NCI-H187 treated with DMSO at 0.1 percent for 48 hours (cell line): ENCODE measurements at regions not wholly inside any gene's neighbourhood (a gene's known extent, or its start where the extent isn't known, plus 50 kb on each side); places are given as distances from the start of the nearest gene placed in this dataset.
"Not testable (repeated sequence)": the region's sequence is repeated elsewhere in the genome, so short reads cannot be mapped to it uniquely, and the experiment has no call there.

Source experiments
- DNase-seq: peaks from one replicate; lab custom pipeline; 2025; lab: John Stamatoyannopoulos, UW

GRCh38 chr12:14213542-14213941 is 151.9 kb upstream of the ATF7IP start:
- no peak for DNase-seq

DNA sequence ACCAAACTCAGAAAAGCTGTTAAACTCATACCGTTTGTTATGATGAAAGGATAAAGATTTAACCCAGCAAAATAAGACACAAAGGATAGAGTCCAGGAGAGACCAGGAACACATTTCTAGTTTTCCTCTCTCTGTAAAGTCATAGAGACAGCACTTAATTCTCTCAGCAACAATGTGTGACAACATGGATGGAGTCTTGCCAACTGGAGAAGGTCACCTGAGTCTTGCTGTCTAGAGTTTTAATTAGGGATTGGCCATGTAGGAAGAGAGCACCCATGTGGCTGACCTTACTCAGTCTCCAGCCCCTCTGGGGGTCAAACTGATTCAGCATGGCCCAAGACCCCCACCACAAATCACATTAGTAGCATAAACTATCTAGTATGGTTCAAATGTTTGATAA is 151.0 kb upstream of the ATF7IP start:
- no peak for DNase-seq

DNA sequence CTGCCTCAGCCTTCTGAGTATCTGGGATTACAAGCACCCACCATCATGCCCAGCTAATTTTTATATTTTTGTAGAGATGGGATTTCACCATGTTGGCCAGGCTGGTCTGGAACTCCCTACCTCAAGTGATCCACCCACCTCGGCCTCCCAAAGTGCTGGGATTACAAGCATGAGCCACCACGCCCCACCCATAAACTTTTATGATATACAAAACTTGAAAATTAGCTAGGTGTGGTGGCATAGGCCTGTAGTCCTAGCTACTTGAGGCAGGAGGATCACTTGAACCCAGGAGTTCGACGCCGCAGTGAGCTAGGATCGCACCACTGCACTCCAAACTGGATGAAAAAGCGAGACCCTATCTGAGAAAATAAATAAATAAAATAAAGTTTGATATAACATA is 149.5 kb upstream of the ATF7IP start:
- not testable (repeated sequence) for DNase-seq

DNA sequence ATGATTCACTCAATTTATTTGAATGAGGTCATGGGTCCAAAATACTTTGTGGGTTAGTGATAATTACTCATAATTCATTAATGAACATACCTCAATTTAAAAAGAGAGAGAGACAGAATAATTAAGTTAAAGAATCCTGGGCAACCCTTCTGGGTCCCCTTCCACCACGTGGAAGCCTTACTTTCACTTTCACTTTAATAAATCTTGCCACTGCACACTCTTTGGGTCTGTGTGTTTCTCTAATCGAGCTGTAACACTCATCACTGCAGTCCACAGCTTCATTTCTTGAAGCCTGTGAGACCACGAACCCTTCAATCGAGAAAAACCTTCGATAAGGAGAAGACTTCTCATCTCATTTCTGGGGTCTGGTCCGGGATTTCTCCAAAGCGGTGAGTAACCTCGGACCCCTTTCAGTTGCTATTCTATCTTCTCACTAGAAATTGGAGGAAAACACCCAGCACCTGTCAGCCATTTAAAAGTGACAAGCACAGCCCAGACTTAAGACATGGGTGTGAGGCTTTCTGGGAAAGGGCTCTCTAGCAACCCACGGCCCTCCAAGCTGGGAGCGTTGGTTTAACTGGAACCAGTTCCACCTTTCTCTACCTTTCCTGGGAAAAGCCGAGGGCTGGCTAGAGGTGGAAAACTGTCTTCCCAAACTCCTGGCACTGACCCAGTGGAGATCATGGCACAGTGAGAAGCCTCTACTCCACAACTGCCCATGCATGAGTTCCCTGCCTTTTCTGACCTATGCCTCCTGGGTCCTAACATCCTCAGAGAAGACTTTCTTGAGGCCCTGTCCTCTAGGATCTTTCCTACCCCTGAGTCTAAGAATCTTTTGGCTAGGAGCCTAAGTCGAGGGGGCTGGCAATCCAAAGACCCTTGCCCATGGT is 148.8 kb upstream of the ATF7IP start:
- DNase-seq, result no peak

DNA sequence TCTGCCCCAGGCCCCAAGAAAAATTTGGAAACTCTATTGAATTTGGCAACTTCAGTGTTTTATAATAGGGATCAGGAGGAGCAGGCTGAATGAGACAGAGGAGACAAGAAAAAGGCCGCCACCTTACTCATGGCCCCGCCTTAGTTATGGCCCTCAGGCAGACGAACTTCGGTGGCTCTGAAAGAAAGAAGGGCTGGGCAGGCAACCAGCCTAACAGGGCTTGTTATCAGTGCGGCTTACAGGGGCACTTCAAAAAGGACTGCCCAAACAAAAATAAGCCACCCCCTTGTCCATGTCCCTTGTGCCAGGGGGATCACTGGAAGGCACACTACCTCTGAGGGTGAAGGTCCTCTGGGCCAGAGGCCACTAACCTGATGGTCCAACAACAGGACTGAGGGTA is 146.3 kb upstream of the ATF7IP start:
- DNase-seq, result no peak

DNA sequence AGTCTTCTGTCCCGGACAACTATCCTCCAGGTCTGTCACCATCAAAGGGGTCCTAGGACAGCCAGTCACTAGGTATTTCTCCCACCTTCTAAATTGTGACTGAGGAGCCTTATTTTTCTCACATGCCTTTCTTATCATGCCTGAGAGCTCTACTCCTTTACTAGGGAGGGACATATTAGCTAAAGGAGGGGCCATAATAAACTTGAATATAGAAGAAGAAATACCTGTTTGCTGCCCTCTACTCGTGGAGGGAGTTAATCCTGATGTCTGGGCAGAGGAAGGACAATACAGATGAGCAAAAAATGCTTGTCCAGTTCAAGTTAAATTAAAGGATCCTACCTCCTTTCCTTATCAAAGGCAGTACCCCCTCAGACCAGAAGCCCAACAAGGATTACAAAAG is 145.8 kb upstream of the ATF7IP start:
- not testable (repeated sequence) for DNase-seq

GRCh38 chr12:14225064-14225463 is 140.4 kb upstream of the ATF7IP start:
- no peak for DNase-seq

GRCh38 chr12:14235176-14235575 is 130.3 kb upstream of the ATF7IP start:
- not testable (repeated sequence) for DNase-seq

DNA sequence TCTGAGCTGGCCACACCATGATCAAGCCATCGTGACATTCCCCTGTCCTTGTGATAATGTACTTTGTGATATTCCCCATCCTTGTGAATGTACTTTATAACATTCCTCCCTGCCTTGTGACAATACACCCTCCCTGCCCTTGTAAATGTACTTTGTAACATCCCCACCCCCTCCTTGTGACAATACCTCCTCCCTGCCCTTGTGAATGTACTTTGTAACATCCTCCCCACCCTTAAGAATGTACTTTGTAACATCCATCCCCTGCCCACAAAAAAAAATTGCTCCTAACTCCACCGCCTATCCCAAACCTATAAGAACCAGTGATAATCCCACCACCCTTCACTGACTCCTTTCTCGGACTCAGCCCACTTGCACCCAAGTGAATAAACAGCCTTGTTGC is 128.8 kb upstream of the ATF7IP start:
- DNase-seq, result not testable (repeated sequence)

DNA sequence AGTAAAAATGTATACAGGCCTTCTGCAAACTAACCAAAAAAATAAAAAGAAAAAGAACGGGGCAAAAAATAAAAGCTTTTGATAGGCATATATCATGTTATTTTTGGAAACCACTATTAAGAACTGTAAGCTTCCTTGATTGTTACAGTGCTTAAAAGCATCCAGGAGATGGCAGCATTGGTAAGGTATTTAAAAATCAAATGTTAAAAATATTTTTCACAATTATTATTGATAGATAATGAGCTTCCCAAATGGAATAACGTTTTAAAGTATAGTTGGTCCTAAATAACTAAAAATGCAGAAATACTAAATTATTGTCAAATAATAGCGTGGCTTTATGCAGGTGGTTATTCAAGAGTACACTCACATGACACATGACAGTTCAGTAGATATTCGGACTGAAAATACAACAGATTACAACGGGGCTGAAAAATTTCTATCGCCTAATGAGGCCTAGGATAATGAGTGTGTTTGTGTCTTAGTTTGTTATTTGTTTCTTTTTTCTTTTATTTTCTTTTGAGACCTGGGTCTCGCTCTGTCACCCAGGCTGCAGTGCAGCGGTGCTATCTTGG is 127.2 kb upstream of the ATF7IP start:
- DNase-seq, result no peak

GRCh38 chr12:14239350-14239934 is 126.0 kb upstream of the ATF7IP start:
- no peak for DNase-seq

DNA sequence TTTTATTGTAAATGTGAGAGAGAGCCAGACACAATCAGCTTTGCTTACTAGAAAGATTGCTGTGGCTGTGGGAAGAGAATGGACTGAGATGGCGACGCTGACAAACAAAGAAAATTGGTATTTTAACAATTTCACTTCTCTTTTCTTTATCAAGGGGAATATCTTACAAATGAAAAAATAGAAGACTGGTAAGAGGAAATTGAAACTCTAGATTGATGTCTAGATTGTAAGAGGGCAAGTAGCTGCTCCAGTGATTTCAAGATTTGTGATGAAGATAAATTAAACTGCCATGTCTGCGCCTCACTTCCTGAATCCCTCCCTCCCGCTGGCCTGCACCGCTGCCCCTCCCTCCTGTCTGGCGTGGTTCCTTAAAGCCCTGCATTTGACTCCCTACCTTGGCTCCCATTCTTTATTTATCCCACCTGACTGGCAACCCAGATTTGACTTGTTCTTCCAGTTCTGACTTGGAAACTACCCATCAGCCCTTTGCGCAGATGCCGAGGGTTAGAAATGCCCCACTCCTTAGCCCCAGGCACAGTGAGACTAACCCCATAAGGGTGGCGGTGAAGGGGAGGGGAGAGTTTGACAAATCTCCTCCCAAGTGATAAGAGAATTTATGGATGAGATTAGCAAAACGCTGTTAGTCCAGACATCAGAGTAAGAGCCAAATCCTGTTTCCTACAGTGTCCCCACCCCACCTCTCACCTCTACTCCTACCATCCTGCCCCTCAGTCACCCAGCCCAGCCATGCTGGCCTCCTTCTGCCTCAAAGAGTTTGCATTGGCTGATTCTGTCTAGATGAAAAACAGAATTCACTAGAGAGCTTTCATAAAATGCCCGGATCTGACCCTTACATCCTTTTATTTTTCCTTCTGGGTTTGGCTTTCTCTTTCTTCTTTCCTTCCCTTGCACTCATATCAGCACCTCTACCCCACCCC is 125.3 kb upstream of the ATF7IP start:
- no peak for DNase-seq

DNA sequence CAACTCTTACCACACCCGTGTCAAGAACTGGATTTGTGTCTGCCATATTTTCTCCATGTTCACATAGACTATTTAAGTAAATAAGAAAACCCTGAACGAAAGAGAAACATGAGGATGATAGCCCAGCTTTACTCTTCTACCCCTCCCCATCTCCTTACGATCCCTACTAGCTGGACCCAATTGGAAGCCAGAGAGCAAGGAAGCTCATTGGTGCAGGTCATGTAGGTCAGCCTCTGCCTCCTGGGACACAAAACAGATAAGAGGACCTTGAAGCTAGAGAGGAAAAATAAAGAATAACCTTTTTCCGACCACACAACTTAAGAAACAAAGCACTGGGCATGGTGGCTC is 124.6 kb upstream of the ATF7IP start:
- no peak for DNase-seq

DNA sequence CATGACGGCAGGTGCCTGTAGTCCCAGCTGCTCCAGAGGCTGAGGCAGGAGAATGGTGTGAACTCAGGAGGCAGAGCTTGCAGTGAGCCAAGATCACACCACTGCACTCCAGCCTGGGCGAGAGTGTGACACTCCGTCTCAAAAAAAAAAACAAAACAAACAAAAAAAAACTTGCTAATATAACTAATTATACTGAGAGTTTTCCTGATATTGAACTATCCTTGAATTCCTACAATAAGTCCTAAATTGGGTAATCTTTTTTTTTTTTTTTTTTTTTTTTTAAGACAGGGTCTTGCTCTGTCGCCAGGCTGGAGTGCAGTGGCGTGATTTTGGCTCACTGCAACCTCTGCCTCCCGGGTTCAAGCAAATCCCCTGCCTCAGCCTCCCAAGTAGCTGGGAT is 122.7 kb upstream of the ATF7IP start:
- DNase-seq, result not testable (repeated sequence)

DNA sequence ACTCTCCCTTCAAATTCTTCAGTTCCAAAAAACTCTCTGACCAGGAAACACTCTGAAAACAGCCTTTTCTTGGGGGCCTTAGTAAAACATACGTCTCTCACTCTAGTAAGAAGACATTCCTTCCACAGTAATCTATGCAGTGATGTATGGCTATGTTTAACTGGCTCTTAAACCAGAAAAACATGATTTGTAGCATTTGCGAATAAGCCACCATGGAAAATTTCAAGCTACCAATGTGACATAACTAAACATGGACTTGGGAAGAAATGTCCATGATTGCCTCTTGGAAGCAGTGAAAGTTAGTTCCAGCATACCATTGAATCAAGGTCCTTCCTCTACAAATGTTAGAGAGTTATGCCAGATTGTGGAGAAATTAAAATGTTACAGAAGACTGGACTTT is 121.5 kb upstream of the ATF7IP start:
- no peak for DNase-seq

DNA sequence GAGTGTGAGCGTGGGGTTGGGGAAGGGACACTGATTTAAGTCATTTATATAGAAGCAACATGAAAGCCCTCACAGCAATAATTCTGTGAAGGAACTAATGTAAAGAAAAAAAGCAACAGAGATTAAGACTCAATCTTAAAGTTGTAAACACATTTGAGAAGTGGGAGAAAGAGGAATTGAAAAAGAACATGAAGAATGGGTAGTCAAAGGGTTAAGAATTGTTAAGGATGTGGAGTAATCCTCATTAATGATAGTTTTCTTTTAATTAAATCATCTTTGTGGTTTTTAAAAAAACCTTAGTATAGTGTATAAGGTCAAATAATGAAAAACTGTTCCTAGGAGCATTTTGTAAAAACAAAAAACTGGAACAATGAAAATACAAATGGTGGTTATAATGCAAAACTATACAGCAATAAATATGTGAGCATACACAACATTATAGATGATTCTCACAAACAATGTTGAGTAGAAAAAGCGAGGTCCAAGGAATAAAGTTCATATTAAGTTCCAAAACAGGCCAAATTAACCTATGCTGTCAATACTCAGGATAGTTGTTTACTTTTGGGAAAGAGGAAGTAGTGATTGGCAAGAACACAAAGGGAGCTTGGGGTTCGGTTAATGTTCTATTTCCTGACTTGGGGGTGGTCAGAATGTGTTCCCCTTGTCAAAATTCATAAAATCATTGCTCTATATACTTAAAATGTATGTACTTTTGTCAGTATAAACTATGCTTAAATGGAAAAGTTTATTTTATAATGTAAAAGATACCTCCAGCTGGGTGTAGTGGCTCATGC is 120.4 kb upstream of the ATF7IP start:
- DNase-seq, result no peak

DNA sequence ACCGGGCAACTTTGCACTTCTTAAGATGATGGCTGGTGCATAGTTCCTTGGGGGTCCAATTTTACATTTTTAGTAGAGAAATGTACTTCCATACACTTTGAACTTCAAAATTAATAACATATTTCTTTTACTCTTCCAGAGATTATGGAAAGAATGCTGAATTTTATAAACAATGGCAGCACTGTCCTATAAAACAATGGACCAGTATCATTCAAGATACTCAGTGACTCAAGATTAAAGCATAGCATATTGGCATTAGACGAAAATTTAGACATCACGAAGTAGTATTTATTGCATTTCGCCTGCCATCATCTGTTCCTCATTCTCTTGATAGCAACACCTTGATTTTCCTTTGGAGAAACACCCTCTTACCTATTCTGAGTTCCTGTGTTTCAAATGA is 118.3 kb upstream of the ATF7IP start:
- no peak for DNase-seq

GRCh38 chr12:14249368-14249767 is 116.1 kb upstream of the ATF7IP start:
- no peak for DNase-seq

DNA sequence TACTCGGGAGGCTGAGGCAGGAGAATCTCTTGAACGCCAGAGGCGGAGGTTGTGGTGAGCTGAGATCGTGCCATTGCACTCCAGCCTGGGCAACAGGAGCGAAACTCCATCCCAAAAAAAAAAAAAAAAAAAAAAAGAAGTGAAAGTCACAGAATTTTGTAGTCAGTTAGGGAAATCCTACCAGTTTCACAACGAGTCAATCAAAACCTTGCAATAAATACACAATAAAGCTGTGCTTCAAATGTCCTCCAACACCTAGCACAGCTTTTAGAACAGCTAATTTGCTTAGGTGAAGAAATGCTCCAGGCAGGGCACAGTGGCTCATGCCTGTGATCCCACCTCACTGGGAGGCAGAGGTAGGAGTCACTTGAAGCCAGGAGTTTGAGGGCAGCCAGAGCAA is 112.8 kb upstream of the ATF7IP start:
- DNase-seq, result no peak

DNA sequence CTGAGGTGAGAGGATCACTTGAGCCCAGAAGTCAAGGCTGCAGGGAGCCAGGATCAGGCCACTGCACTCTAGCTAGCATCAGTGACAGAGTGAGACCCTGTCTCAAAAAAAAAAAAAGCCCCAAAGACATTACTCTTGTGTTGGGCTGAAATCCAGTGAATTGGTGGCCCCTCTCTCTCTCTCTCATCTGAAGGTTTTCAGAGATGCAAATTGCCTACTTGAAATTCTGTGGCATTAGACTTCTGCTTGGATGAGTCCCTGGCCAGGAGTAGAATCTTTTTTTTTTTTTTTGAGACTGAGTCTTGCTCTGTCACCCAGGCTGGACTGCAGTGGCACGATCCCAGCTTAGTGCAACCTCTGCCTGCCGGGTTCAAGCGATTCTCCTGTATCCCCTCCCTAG is 112.0 kb upstream of the ATF7IP start:
- no peak for DNase-seq

GRCh38 chr12:14254781-14255180 is 110.7 kb upstream of the ATF7IP start:
- DNase-seq, result no peak

GRCh38 chr12:14256121-14256520 is 109.4 kb upstream of the ATF7IP start:
- DNase-seq, result no peak
